ENCODE measurements at regions not wholly inside any gene's neighbourhood (a gene's known extent, or its start where the extent isn't known, plus 50 kb on each side); places are given as distances from the start of the nearest gene placed in this dataset.
A peak's percentile ranks its signal among the peaks of the same experiment; 100 is the strongest.
"Not testable (repeated sequence)": the region's sequence is repeated elsewhere in the genome, so short reads cannot be mapped to it uniquely, and the experiment has no call there.

DNA sequence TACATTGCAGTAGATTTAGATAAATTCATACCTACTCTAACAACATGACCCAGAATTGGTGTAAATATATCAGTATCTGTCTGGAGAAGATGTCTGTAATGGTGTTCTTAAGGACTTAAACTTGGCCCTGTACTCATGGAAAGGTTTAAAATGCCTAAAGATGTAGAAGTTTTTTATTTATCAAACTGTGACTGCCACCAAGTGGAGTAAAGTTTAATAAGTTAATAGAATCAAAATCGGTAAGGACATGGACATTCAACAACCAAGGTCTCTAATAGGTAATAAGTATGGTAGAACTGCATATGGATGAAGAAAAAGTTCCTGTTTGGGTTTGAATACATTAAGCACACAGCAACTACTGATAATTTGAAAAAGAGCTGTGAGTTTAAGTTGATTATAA, 474.0 kb upstream of the NDST3 start:
- no peaks in the 10 kb centered on the region for H3K27me3 ChIP-seq (ENCODE audit: control insufficient read depth, insufficient read depth)
- no peak overlapping the region for H3K27ac ChIP-seq (ENCODE audit: low read length)
- H3K9me3 ChIP-seq (ENCODE audit: control insufficient read depth, low read length), result no peaks in the 10 kb centered on the region
- no peak overlapping the region for H3K4me3 ChIP-seq (ENCODE audit: low read length)
- intact Hi-C loops (cut with DNase I), result no loop called here
- no peaks in the 10 kb centered on the region for H3K4me1 ChIP-seq (ENCODE audit: control insufficient read depth, insufficient read depth, low read length)
- ATAC-seq, result no peak
- DNase-seq, result no peak
- WGBS, result 46% methylated on average over 1 of the region's 1 CpG

DNA sequence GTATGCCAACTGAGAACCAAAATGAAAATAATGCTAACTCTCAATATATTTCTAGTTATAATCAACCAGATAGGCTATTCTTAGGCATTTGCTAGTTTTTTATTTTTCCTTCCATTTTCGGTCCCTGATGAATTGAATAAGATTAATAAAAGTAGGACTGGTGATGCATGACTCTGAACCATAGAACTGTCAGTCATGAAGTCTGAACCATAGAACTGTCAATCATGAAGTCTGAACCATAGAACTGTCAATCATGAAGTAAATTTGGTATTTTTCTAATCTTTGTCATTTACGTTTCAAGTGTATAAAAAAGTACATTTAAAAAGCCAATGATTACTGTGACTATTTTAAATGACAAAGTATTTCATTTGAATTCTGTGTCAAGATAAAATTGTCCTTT, 460.2 kb upstream of the NDST3 start:
- ATAC-seq, result no peak
- intact Hi-C loops (cut with DNase I), result no loop called here
- Histone ChIP-seq H3K9me3 (ENCODE audit: control insufficient read depth, low read length) (no peaks in the 10 kb centered on the region), H3K27ac (ENCODE audit: low read length) (no peak overlapping the region), H3K27me3 (ENCODE audit: control insufficient read depth, insufficient read depth) (no peaks in the 10 kb centered on the region), H3K4me1 (ENCODE audit: control insufficient read depth, insufficient read depth, low read length) (no peaks in the 10 kb centered on the region), H3K4me3 (ENCODE audit: low read length) (no peak overlapping the region)
- 87% methylated on average over 2 of the region's 2 CpGs for WGBS
- no peak for DNase-seq

DNA sequence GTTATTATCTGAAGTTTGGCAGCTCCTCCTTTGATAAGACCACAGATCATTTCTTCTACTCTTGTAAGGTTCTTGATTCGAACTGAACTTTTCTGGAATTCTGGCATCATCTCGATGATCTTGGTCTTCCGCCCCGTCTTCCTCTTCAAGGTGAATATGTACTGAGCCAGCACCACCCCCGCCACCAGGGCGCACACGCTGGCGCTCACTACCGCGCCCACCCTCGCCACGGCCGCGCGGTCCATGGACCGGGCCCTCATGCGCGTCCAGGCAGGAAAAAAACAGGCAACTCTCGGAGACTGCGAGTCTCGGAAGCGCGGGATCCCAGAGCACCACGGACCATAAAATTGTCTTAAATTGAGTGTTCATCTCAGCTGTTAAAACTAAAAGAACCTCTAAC, 458.4 kb upstream of the NDST3 start:
- peak in 1 of 3 donors; percentile 8 for DNase-seq
- Histone ChIP-seq H3K4me3 (ENCODE audit: low read length) (no peak overlapping the region), H3K27ac (ENCODE audit: low read length) (no peak overlapping the region), H3K9me3 (ENCODE audit: control insufficient read depth, low read length) (no peaks in the 10 kb centered on the region), H3K4me1 (ENCODE audit: control insufficient read depth, insufficient read depth, low read length) (no peaks in the 10 kb centered on the region), H3K27me3 (ENCODE audit: control insufficient read depth, insufficient read depth) (no peaks in the 10 kb centered on the region)
- intact Hi-C loops (cut with DNase I), result no loop called here
- WGBS, result 88% methylated on average over 24 of the region's 24 CpGs
- ATAC-seq, result no peak

DNA sequence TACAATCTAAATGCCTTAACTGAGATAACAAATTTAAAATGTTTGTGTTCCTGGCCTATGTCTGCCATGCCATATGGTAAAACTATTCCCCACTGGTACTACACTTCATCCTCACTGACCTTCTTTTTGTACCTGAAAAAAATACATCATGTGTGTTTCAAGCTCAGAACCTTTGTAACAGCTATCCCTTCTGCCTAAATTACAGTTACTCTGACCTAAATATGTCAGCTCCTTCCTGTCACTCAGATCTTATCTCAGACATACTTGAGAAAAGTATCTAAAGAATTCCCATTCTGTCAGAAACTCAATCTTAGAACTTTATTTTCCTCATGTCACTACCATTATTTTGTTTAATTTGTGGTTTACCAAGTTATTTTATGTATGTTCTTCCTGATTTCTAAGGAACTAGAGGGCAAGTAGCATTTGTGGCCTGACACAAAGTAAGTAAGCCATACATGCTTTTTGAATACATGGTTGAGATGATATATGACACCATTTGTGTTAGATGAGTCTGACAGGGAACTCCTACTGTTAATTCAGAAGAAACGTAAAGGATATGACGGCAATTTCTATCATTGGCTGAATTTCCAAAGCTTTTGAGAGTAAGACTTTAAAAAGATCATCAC, 456.5 kb upstream of the NDST3 start:
- H3K4me3 ChIP-seq (ENCODE audit: low read length), result no peak overlapping the region
- H3K4me1 ChIP-seq (ENCODE audit: control insufficient read depth, insufficient read depth, low read length), result no peaks in the 10 kb centered on the region
- ATAC-seq (no peak), DNase-seq (no peak)
- H3K27me3 ChIP-seq (ENCODE audit: control insufficient read depth, insufficient read depth), result no peaks in the 10 kb centered on the region
- intact Hi-C loops (cut with DNase I), result no loop called here
- no peak overlapping the region for H3K27ac ChIP-seq (ENCODE audit: low read length)
- H3K9me3 ChIP-seq (ENCODE audit: control insufficient read depth, low read length), result no peaks in the 10 kb centered on the region
- WGBS, result 49% methylated on average over 2 of the region's 2 CpGs

DNA sequence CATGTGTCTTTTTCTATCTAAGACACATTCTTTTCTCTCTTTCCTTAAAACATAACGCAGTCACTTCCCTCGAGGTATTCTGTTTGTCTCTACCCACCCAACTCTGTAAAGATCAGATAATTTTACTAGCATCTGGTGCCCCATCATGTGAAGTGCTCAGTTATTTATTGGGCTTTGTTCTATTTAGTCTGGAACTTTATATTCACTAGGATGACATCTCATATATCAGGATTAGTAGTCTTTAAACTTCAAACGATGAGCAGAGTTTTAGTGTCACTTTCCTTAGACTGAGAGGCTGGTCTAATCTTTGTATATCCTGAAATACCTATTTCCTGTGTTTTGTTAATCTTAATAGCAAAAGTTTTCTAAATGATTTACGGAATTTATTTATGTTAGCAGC, 445.5 kb upstream of the NDST3 start:
- Histone ChIP-seq H3K27me3 (ENCODE audit: control insufficient read depth, insufficient read depth) (no peaks in the 10 kb centered on the region), H3K4me1 (ENCODE audit: control insufficient read depth, insufficient read depth, low read length) (no peaks in the 10 kb centered on the region), H3K4me3 (ENCODE audit: low read length) (no peak overlapping the region), H3K27ac (ENCODE audit: low read length) (no peak overlapping the region), H3K9me3 (ENCODE audit: control insufficient read depth, low read length) (no peaks in the 10 kb centered on the region)
- WGBS, result 44% methylated on average over 4 of the region's 4 CpGs
- intact Hi-C loops (cut with DNase I), result no loop called here
- DNase-seq (no peak), ATAC-seq (no peak)

DNA sequence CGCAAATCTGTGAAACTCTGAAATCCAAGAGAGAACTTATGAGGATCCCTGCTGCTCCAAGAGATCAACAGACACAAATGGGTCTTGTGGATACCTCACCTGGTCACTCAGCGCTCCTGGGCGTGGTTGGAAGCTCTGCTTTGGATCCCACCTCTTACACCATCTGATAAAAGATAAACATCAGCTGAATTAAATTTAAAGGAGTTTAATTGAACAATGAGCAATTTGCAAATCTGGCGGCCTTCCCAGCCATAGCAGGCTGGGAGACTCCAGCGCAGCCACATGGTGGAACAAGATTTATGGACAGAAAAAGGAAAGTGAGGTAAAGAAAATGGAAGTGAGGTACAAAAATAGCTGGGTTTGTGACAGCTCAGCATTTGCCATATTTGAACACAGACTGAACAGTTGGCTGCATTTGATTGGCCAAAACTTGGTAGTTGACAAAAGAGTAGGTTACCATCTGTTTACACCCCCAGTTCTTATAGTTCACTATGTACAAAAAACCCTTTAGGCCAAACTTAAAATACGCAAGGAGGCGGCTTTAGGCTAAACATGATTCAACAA, 437.3 kb upstream of the NDST3 start:
- intact Hi-C loops (cut with DNase I), result no loop called here
- H3K27me3 ChIP-seq (ENCODE audit: control insufficient read depth, insufficient read depth), result no peaks in the 10 kb centered on the region

DNA sequence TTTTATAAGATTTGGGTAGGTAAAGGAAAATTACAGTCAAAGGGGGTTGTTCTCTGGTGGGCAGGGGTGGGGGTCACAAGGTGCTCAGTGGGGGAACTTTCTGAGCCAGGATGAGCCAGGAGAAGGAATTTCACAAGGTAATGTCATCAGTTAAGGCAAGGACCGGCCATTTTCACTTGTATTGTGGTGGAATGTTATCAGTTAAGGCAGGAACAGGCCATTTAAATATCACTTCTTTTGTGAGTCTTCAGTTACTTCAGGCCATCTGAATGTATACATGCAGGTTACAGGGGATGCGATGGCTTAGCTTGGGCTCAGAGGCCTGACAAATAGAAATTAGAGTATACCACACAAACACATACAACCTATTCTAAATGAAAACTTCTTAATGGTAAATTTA, 434.9 kb upstream of the NDST3 start:
- DNase-seq; intact Hi-C loops (cut with DNase I); H3K27me3 ChIP-seq (ENCODE audit: control insufficient read depth, insufficient read depth); H3K4me1 ChIP-seq (ENCODE audit: control insufficient read depth, insufficient read depth, low read length); ATAC-seq; H3K4me3 ChIP-seq (ENCODE audit: low read length); H3K27ac ChIP-seq (ENCODE audit: low read length); H3K9me3 ChIP-seq (ENCODE audit: control insufficient read depth, low read length): not testable (repeated sequence)
- whole genome bisulfite sequencing, result 77% methylated on average over 2 of the region's 2 CpGs

More for the DNA sequence above, 437.3 kb upstream of the NDST3 start:
- Histone ChIP-seq H3K4me1 (ENCODE audit: control insufficient read depth, insufficient read depth, low read length) (no peaks in the 10 kb centered on the region), H3K27ac (ENCODE audit: low read length) (no peak overlapping the region), H3K4me3 (ENCODE audit: low read length) (no peak overlapping the region), H3K9me3 (ENCODE audit: control insufficient read depth, low read length) (no peaks in the 10 kb centered on the region)
- ATAC-seq (no peak), DNase-seq (peak in 1 of 3 donors; percentile 12)
- WGBS, result 75% methylated on average over 7 of the region's 7 CpGs

DNA sequence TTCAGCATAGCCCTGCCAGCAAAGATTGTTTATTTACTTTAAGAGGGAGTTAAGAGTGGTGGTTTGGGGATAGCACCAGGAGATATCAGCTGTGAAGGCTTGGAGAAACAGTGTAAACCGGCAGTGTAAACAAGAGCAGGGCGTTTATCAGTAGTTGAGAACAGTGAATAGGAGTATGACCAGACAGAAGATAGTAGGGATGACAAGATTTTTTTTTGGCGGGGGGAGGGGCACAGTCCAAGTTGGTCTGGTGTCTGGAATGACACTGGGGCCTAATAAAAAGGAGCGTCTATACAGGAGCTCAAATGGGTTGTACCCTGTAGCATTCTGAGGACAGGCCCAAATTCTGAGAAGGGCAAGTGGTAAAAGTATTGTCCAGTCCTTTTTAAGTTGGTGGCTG, 433.4 kb upstream of the NDST3 start:
- H3K9me3 ChIP-seq (ENCODE audit: control insufficient read depth, low read length); H3K4me3 ChIP-seq (ENCODE audit: low read length); DNase-seq; ATAC-seq; H3K4me1 ChIP-seq (ENCODE audit: control insufficient read depth, insufficient read depth, low read length); intact Hi-C loops (cut with DNase I); H3K27ac ChIP-seq (ENCODE audit: low read length); H3K27me3 ChIP-seq (ENCODE audit: control insufficient read depth, insufficient read depth): not testable (repeated sequence)
- WGBS, result 40% methylated on average over 4 of the region's 4 CpGs

DNA sequence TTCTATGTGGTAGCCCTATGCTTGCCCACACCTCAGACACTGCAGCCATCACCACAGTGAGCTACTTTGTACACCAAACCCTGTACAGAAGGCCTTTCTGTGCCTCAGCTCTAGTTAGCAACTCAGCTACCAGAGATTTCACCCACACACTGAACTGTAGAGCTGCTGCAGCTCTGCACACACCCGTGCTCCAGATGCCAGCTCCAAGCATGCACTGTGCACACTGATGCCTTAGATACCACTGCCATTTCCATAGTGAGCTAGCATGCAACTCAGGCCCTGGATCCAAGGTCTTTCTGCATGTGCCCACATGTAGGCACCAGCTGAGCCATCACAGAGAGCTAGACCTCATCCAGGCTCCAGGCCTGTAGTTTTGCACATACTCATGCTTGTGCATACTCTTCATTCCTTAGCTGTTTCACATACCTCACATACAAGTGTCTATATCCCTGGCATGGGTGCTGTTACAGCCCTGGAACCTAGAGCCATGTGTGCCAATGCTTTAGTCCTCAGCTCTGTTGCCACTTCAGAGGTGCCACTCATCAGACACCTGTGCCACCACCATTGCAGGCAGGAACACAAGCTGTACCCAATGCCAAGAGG, 423.5 kb upstream of the NDST3 start:
- H3K4me3 ChIP-seq (ENCODE audit: low read length), result no peak overlapping the region
- H3K27ac ChIP-seq (ENCODE audit: low read length), result no peak overlapping the region
- no peak for ATAC-seq
- no peaks in the 10 kb centered on the region for H3K4me1 ChIP-seq (ENCODE audit: control insufficient read depth, insufficient read depth, low read length)
- intact Hi-C loops (cut with DNase I), result no loop called here
- no peaks in the 10 kb centered on the region for H3K27me3 ChIP-seq (ENCODE audit: control insufficient read depth, insufficient read depth)
- H3K9me3 ChIP-seq (ENCODE audit: control insufficient read depth, low read length), result no peaks in the 10 kb centered on the region
- 63% methylated on average over 1 of the region's 1 CpG for WGBS
- DNase-seq, result no peak

DNA sequence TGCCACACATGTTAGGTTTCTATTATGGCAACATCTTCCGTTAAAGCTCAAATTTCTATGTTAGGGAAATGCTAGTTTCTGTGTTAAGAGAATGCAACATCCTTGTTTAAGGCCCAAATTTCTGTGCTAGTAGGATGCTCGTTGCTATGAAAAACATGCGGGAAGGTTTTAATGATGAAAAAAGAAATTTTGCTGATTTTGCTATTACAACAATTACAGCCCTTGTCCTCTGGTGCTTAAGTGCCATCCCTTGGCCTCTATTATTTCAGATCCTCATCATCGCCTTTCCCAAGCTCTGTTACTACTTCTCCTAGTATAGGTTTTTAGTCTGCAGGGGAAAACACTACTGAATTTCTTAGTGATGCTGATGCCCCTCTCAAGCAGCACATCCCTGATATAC, 412.6 kb upstream of the NDST3 start:
- no peak overlapping the region for H3K4me3 ChIP-seq (ENCODE audit: low read length)
- H3K27ac ChIP-seq (ENCODE audit: low read length), result no peak overlapping the region
- H3K9me3 ChIP-seq (ENCODE audit: control insufficient read depth, low read length), result no peaks in the 10 kb centered on the region
- ATAC-seq (no peak), DNase-seq (no peak)
- no peaks in the 10 kb centered on the region for H3K4me1 ChIP-seq (ENCODE audit: control insufficient read depth, insufficient read depth, low read length)
- no peaks in the 10 kb centered on the region for H3K27me3 ChIP-seq (ENCODE audit: control insufficient read depth, insufficient read depth)
- intact Hi-C loops (cut with DNase I), result no loop called here
- WGBS, result 87% methylated on average over 4 of the region's 4 CpGs

DNA sequence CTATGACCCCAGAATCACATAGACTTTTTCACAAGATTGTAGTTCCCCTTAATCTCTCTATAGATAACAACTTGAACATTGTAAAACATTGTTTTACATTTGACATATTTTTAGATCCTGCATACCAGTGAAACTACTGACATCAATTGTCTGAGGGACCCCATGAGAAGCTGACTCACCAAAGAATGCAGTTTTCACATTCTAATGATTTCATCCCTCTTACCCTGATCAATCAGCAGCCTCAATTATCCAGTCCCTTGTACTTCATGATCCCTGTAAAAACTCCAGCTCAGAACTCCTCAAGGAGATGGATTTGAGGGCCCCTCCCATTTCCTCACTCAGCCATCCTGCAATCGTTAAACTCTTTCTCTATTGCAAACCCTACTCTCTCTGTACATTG, 411.0 kb upstream of the NDST3 start:
- ATAC-seq (no peak), DNase-seq (no peak)
- Histone ChIP-seq H3K4me1 (ENCODE audit: control insufficient read depth, insufficient read depth, low read length) (no peaks in the 10 kb centered on the region), H3K4me3 (ENCODE audit: low read length) (no peak overlapping the region), H3K9me3 (ENCODE audit: control insufficient read depth, low read length) (no peaks in the 10 kb centered on the region), H3K27ac (ENCODE audit: low read length) (no peak overlapping the region), H3K27me3 (ENCODE audit: control insufficient read depth, insufficient read depth) (no peaks in the 10 kb centered on the region)
- intact Hi-C loops (cut with DNase I), result no loop called here
- 65% methylated on average over 1 of the region's 1 CpG for whole genome bisulfite sequencing

Data from right cardiac atrium (tissue), 5 donors.